HG03095 (cell line): ENCODE measurements at regions not wholly inside any gene's neighbourhood (a gene's known extent, or its start where the extent isn't known, plus 50 kb on each side); places are given as distances from the start of the nearest gene placed in this dataset.

Experiments
- ATAC-seq: cut with Tn5 transposase; IDR thresholded peaks from one replicate; pipeline ENCODE4 v1.9.1; 2021; ENCODE audit warnings: moderate library complexity; ENCODE audit not compliant: unreplicated experiment

DNA sequence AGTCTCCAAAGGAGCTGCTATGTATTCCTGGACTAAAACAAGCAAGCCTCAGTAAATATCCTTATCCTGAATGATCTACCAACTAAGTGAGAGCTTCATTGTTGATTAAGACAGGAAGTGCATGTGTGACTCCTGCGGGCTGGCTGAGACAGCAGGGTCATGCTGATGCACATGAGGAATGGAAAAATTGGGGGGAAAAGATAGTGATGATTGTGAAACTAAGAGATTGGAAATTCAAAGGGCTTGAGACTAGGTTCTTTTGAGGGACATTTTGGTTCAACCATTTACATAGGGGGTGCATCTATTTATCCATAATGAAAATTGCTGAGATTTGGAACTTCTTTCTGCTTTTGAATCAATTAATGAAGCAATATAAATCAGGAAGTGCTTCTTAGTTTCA lies 61.1 kb upstream of the C1QTNF7 start:
- ATAC-seq, result no peak

DNA sequence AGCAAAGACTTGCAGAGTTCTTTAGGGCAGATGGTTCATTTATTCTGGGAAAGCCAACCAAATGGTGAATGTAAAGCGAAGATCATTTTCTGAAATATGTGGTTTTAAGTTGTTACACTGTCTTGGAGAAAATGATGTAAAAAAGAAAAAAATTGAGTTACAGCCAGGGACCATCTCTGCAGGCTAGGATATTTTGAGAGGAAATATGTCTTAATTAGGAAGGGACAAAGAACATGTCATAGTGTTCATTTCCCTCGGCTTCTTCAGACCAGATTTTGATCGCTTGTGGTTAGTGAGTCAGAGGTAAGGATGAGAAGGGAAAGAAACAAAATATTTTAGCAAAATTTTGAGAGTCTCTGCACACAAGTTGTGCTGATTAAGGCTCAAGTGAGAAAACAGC lies 59.0 kb upstream of the C1QTNF7 start:
- no peak for ATAC-seq

GRCh38 chr4:15370296-15370695 lies 57.5 kb upstream of the C1QTNF7 start:
- ATAC-seq, result no peak

DNA sequence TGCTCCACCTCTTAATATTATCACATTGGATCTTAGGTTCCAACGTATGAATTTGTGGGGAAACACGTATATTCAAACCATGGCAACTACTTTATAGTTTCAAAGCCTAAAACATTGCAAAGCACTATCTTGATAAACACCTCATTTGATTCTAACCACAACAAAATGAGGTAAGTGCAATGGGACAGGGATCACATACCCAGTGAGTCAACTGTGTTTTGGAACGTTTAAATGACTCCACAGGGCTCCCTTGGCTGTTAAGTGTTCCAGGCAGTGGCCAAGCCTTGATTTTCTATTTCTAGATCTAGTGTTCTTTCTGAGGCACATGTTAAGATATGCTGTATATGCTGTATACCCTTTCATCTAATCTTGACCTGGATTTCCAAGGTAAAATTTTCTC lies 54.5 kb upstream of the C1QTNF7 start:
- ATAC-seq, result no peak

GRCh38 chr4:15374656-15375055 lies 53.2 kb upstream of the C1QTNF7 start:
- ATAC-seq, result no peak

- ATAC-seq, result no peak
Measured at GRCh38 chr4:15375667-15376066, 52.2 kb upstream of the C1QTNF7 start.

DNA sequence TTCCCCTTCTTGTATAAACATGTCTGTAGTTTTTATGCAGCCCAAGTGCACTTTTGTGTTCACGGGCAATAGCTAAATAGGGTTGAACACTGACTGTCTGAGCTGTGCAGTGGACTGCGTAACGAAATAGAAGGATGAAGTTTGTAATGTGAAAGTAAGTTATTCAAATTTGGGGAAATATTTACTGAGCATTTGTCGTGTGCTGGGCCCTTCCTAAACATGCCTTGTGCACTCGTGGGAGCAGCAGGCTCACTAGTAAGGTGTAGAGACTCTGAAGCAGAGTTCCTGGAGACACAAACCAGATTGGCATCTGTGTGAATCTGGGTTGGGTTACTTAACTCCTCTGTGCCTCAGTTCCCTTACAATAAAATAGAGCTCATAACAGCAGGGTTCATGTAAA lies 51.7 kb upstream of the C1QTNF7 start:
- no peak for ATAC-seq

DNA sequence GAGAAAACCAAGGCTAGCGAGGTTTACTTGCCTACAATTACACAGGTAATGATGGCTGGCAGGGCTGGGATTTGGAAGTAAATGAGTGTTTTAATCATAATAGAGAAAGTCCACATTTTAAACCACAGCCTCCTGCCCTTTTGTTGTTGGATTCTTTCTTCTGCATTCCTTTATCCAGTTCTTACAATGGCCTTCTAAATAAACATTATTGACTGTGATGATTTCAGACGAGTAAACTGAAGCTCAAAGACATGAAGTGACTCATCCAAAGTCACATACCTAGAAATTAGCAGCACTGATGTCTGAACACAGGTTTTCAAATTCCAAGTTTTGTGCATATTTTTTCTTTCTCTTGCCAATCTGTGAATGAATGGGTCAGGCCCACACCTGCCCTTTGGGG lies 51.2 kb upstream of the C1QTNF7 start:
- ATAC-seq, result no peak
